ENCODE measurements at regions not wholly inside any gene's neighbourhood (a gene's known extent, or its start where the extent isn't known, plus 50 kb on each side); places are given as distances from the start of the nearest gene placed in this dataset.

GRCh38 chr18:67733088-67733487 lies 216.6 kb upstream of the DSEL start:
- TF ChIP-seq CTCF (IDR thresholded peaks at IDR 0.05; ENCODE audit: insufficient read depth, low read length), result no peak
- no peak overlapping the region for H3K4me3 ChIP-seq (ENCODE audit: low read depth, low read length)
- DNase-seq (ENCODE audit: low read depth), result peak; percentile 62

GRCh38 chr18:67731851-67732250 lies 215.3 kb upstream of the DSEL start:
- no peak overlapping the region for H3K4me3 ChIP-seq (ENCODE audit: low read depth, low read length)
- TF ChIP-seq CTCF (IDR thresholded peaks at IDR 0.05; ENCODE audit: insufficient read depth, low read length), result no peak
- DNase-seq (ENCODE audit: low read depth), result peak; percentile 37

GRCh38 chr18:67730886-67731285 lies 214.4 kb upstream of the DSEL start:
- DNase-seq (ENCODE audit: low read depth), result peak; percentile 33
- TF ChIP-seq CTCF (IDR thresholded peaks at IDR 0.05; ENCODE audit: insufficient read depth, low read length), result no peak
- no peak overlapping the region for H3K4me3 ChIP-seq (ENCODE audit: low read depth, low read length)

- H3K4me3 ChIP-seq (ENCODE audit: low read depth, low read length), result no peak overlapping the region
- no peak for DNase-seq (ENCODE audit: low read depth)
- TF ChIP-seq CTCF (IDR thresholded peaks at IDR 0.05; ENCODE audit: insufficient read depth, low read length), result no peak
These were observed 211.8 kb upstream of the DSEL start for GRCh38 chr18:67728364-67728763.

- H3K4me3 ChIP-seq (ENCODE audit: low read depth, low read length), result no peak overlapping the region
- no peak for TF ChIP-seq CTCF (IDR thresholded peaks at IDR 0.05; ENCODE audit: insufficient read depth, low read length)
- no peak for DNase-seq (ENCODE audit: low read depth)
These were observed 210.4 kb upstream of the DSEL start for GRCh38 chr18:67726882-67727281.

GRCh38 chr18:67717800-67718199 lies 201.3 kb upstream of the DSEL start:
- H3K4me3 ChIP-seq (ENCODE audit: low read depth, low read length), result no peak overlapping the region
- no peak for TF ChIP-seq CTCF (IDR thresholded peaks at IDR 0.05; ENCODE audit: insufficient read depth, low read length)
- no peak for DNase-seq (ENCODE audit: low read depth)

- no peak for DNase-seq (ENCODE audit: low read depth)
- no peak for TF ChIP-seq CTCF (IDR thresholded peaks at IDR 0.05; ENCODE audit: insufficient read depth, low read length)
- H3K4me3 ChIP-seq (ENCODE audit: low read depth, low read length), result no peak overlapping the region
These were observed 199.0 kb upstream of the DSEL start for GRCh38 chr18:67715567-67715966.
